Thoracic aorta (tissue), 2 donors: ENCODE measurements at regions not wholly inside any gene's neighbourhood (a gene's known extent, or its start where the extent isn't known, plus 50 kb on each side); places are given as distances from the start of the nearest gene placed in this dataset.

Experiments
- ATAC-seq: fragments of 150-250 bp; one replicate; pipeline ENCODE4 v1.8.0; 2017; ENCODE audit warnings: low read depth; ENCODE audit not compliant: insufficient number of reproducible peaks, low FRiP score
- DNase-seq: peaks from one replicate; pipeline ENCODE4 v3.0.0-alpha.2; 2020; ENCODE audit warnings: low spot score
- H3K27ac ChIP-seq, 2 donors: fragments of 200-600 bp; sonication (generic); 1 replicate in 1 of 2; 2 replicates in 1 of 2; pipeline ENCODE4 v1.5.1; 2016; ENCODE audit warnings: mild to moderate bottlenecking in 2 of 2, moderate library complexity in 2 of 2
- H3K27me3 ChIP-seq: fragments of 200-600 bp; sonication (generic); replicated peaks from 2 replicates; pipeline ENCODE4 v1.6.0; 2016; ENCODE audit warnings: mild to moderate bottlenecking; ENCODE audit not compliant: insufficient read depth
- H3K36me3 ChIP-seq: fragments of 200-600 bp; sonication (generic); one replicate; pipeline ENCODE4 v1.5.1; 2016
- H3K4me1 ChIP-seq, 2 donors: fragments of 200-600 bp; sonication (generic); 1 replicate in 1 of 2; 2 replicates in 1 of 2; pipeline versions ENCODE4 v1.5.1 to v1.6.0; 2016; ENCODE audit warnings: low read depth in 2 of 2, mild to moderate bottlenecking in 1 of 2; ENCODE audit not compliant: control insufficient read depth in 1 of 2
- H3K4me3 ChIP-seq: fragments of 200-600 bp; sonication (generic); 2 replicates; pipeline ENCODE4 v1.5.1; 2016; ENCODE audit warnings: mild to moderate bottlenecking
- H3K9me3 ChIP-seq: fragments of 200-600 bp; sonication (generic); 2 replicates; pipeline ENCODE4 v1.5.1; 2016
- CTCF ChIP-seq: fragments of 200-600 bp; sonication (generic); IDR thresholded peaks from one replicate; pipeline ENCODE4 v1.5.1; 2019; ENCODE audit warnings: antibody characterized with exemption

GRCh38 chr20:34175079-34175478 is 63.0 kb upstream of the EIF2S2 start:
- no peak for DNase-seq
- Histone ChIP-seq H3K27ac (no peak overlapping the region), H3K27me3 (no peaks in the 10 kb centered on the region), H3K9me3 (no peaks in the 10 kb centered on the region), H3K36me3 (no peaks in the 10 kb centered on the region), H3K4me3 (no peak overlapping the region), H3K4me1 (no peaks in the 10 kb centered on the region)
- no peak for ATAC-seq
- no peak for TF ChIP-seq CTCF

- ATAC-seq, result no peak
- no peaks in the 10 kb centered on the region for H3K4me1 ChIP-seq
- H3K9me3 ChIP-seq, result no peaks in the 10 kb centered on the region
- no peak for TF ChIP-seq CTCF
- H3K27me3 ChIP-seq, result no peaks in the 10 kb centered on the region
- no peak overlapping the region for H3K4me3 ChIP-seq
- H3K36me3 ChIP-seq, result no peaks in the 10 kb centered on the region
- DNase-seq, result no peak
- no peak overlapping the region for H3K27ac ChIP-seq
Measured at GRCh38 chr20:34175879-34176278, 63.8 kb upstream of the EIF2S2 start.

- DNase-seq (no peak), ATAC-seq (no peak)
- H3K27ac ChIP-seq, result no peak overlapping the region
- H3K4me1 ChIP-seq, result no peaks in the 10 kb centered on the region
- no peaks in the 10 kb centered on the region for H3K9me3 ChIP-seq
- no peak overlapping the region for H3K4me3 ChIP-seq
- TF ChIP-seq CTCF, result no peak
- no peaks in the 10 kb centered on the region for H3K36me3 ChIP-seq
- H3K27me3 ChIP-seq, result no peaks in the 10 kb centered on the region
Measured at GRCh38 chr20:34177052-34177451, 64.2 kb upstream of the ASIP start.

- no peak for DNase-seq
- ATAC-seq, result no peak
- Histone ChIP-seq H3K36me3 (no peaks in the 10 kb centered on the region), H3K27ac (no peak overlapping the region), H3K9me3 (no peaks in the 10 kb centered on the region), H3K27me3 (no peaks in the 10 kb centered on the region), H3K4me3 (no peak overlapping the region), H3K4me1 (no peaks in the 10 kb centered on the region)
- TF ChIP-seq CTCF, result no peak
Measured at GRCh38 chr20:34179637-34180360, 61.4 kb upstream of the ASIP start.

GRCh38 chr20:34180460-34181120 is 60.6 kb upstream of the ASIP start:
- Histone ChIP-seq H3K4me3 (no peak overlapping the region), H3K9me3 (no peaks in the 10 kb centered on the region), H3K27ac (no peak overlapping the region), H3K27me3 (no peaks in the 10 kb centered on the region), H3K4me1 (no peaks in the 10 kb centered on the region), H3K36me3 (no peaks in the 10 kb centered on the region)
- ATAC-seq, result no peak
- no peak for DNase-seq
- no peak for TF ChIP-seq CTCF
